ENCODE measurements at regions not wholly inside any gene's neighbourhood (a gene's known extent, or its start where the extent isn't known, plus 50 kb on each side); places are given as distances from the start of the nearest gene placed in this dataset.
A peak's percentile ranks its signal among the peaks of the same experiment; 100 is the strongest.
"Not testable (repeated sequence)": the region's sequence is repeated elsewhere in the genome, so short reads cannot be mapped to it uniquely, and the experiment has no call there.

DNA sequence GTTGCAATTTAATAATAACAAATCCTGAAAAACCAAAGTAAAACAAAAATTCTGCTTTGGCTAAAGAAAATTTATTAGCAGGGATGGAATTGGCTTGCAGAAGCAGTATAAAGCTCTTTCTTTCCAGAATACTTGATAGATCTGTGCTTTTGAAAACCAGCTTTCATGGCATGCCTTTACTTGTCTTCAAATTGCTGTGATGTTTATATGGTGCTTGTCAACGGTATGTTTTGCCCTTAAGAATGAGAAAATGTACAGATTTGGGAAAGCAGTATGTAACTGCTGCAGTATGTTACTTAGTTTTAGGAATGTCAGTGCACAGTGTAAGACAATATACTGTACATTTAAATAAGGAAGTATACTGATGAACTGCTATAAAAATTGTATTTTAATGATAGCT is 120.8 kb upstream of the PCDH20 start:
- peak overlapping the region; percentile 24; the same call in 1 of the 2 replicates for H2AFZ ChIP-seq (ENCODE audit: low read depth, low read length)
- H3K9ac ChIP-seq (ENCODE audit: low read length) = no peak overlapping the region
- no peaks in the 10 kb centered on the region for H3K36me3 ChIP-seq (replicated peaks; ENCODE audit: low read depth, low read length)
- no peak overlapping the region for H3K4me2 ChIP-seq (ENCODE audit: low read length)
- no peaks in the 10 kb centered on the region for H3K9me3 ChIP-seq (ENCODE audit: insufficient read depth, low read length)
- no peaks in the 10 kb centered on the region for H4K20me1 ChIP-seq (ENCODE audit: insufficient read depth, low read length)
- no peak overlapping the region for H3K27ac ChIP-seq (ENCODE audit: low read length)
- no peaks in the 10 kb centered on the region for H3K27me3 ChIP-seq (ENCODE audit: low read depth, low read length)
- H3K4me1 ChIP-seq (ENCODE audit: low read length) = peaks cover 8% of the 10 kb centered on the region
- H3K4me3 ChIP-seq (ENCODE audit: low read length) = no peak overlapping the region
- H3K79me2 ChIP-seq (ENCODE audit: low read length) = no peaks in the 10 kb centered on the region
- TF ChIP-seq, protein P1, sequence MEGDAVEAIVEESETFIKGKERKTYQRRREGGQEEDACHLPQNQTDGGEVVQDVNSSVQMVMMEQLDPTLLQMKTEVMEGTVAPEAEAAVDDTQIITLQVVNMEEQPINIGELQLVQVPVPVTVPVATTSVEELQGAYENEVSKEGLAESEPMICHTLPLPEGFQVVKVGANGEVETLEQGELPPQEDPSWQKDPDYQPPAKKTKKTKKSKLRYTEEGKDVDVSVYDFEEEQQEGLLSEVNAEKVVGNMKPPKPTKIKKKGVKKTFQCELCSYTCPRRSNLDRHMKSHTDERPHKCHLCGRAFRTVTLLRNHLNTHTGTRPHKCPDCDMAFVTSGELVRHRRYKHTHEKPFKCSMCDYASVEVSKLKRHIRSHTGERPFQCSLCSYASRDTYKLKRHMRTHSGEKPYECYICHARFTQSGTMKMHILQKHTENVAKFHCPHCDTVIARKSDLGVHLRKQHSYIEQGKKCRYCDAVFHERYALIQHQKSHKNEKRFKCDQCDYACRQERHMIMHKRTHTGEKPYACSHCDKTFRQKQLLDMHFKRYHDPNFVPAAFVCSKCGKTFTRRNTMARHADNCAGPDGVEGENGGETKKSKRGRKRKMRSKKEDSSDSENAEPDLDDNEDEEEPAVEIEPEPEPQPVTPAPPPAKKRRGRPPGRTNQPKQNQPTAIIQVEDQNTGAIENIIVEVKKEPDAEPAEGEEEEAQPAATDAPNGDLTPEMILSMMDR (IDR thresholded peaks at IDR 0.05; ENCODE audit: low read depth, low read length) = no peak
- TF ChIP-seq EZH2phosphoT487 (IDR thresholded peaks at IDR 0.05; ENCODE audit: low read depth) = no peak

- H3K4me2 ChIP-seq (ENCODE audit: low read length) = peak overlapping the region; percentile 36
- H3K27me3 ChIP-seq (ENCODE audit: low read depth, low read length) = no peaks in the 10 kb centered on the region
- TF ChIP-seq, protein P1 (IDR thresholded peaks at IDR 0.05; ENCODE audit: low read depth, low read length) = no peak
- TF ChIP-seq EZH2phosphoT487 (IDR thresholded peaks at IDR 0.05; ENCODE audit: low read depth) = no peak
- H3K4me1 ChIP-seq (ENCODE audit: low read length) = peaks cover 13% of the 10 kb centered on the region
- H3K36me3 ChIP-seq (replicated peaks; ENCODE audit: low read depth, low read length) = no peaks in the 10 kb centered on the region
- H2AFZ ChIP-seq (ENCODE audit: low read depth, low read length) = 0 out of 2 replicates have a peak overlapping the region, but pooled peaks have one; percentile 23
- no peaks in the 10 kb centered on the region for H3K79me2 ChIP-seq (ENCODE audit: low read length)
- no peak overlapping the region for H3K27ac ChIP-seq (ENCODE audit: low read length)
- H3K9me3 ChIP-seq (ENCODE audit: insufficient read depth, low read length) = no peaks in the 10 kb centered on the region
- H3K4me3 ChIP-seq (ENCODE audit: low read length) = peak overlapping the region; percentile 15
- H4K20me1 ChIP-seq (ENCODE audit: insufficient read depth, low read length) = no peaks in the 10 kb centered on the region
- no peak overlapping the region for H3K9ac ChIP-seq (ENCODE audit: low read length)
Measured at GRCh38 chr13:61531383-61532065, 115.9 kb upstream of the PCDH20 start.

GRCh38 chr13:61519214-61519613 is 103.6 kb upstream of the PCDH20 start:
- not testable (repeated sequence) for H3K36me3 ChIP-seq (replicated peaks; ENCODE audit: low read depth, low read length); H3K9ac ChIP-seq (ENCODE audit: low read length); H3K4me2 ChIP-seq (ENCODE audit: low read length); H3K27ac ChIP-seq (ENCODE audit: low read length); H3K9me3 ChIP-seq (ENCODE audit: insufficient read depth, low read length); H3K4me3 ChIP-seq (ENCODE audit: low read length); H4K20me1 ChIP-seq (ENCODE audit: insufficient read depth, low read length); H3K79me2 ChIP-seq (ENCODE audit: low read length); H3K4me1 ChIP-seq (ENCODE audit: low read length); H2AFZ ChIP-seq (ENCODE audit: low read depth, low read length); H3K27me3 ChIP-seq (ENCODE audit: low read depth, low read length)

DNA sequence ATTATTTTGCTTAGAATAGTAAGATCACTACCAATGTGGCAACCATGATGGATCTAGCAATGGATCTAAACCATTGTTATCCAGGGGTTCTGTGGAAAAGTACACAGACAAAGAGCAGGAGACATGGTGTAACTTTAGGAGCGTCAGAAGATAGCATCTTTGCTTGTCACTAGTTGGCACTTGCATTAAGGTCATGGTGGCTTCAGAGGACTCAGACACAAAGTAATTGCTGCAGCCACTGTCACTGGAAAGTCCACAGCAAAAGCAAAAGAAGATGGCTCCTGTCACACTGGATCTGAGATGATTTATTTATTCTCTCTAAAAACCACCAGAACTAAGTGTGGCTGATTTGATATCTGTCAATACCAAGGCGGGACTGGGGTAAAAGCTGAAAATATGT is 93.3 kb upstream of the PCDH20 start:
- no peaks in the 10 kb centered on the region for H3K9me3 ChIP-seq (ENCODE audit: insufficient read depth, low read length)
- no peaks in the 10 kb centered on the region for H3K4me1 ChIP-seq (ENCODE audit: low read length)
- no peak overlapping the region for H3K9ac ChIP-seq (ENCODE audit: low read length)
- no peak overlapping the region for H3K4me3 ChIP-seq (ENCODE audit: low read length)
- H3K79me2 ChIP-seq (ENCODE audit: low read length) = no peaks in the 10 kb centered on the region
- H3K4me2 ChIP-seq (ENCODE audit: low read length) = no peak overlapping the region
- no peaks in the 10 kb centered on the region for H3K36me3 ChIP-seq (replicated peaks; ENCODE audit: low read depth, low read length)
- no peak for TF ChIP-seq EZH2phosphoT487 (IDR thresholded peaks at IDR 0.05; ENCODE audit: low read depth)
- TF ChIP-seq, protein P1 (IDR thresholded peaks at IDR 0.05; ENCODE audit: low read depth, low read length) = no peak
- H2AFZ ChIP-seq (ENCODE audit: low read depth, low read length) = peak overlapping the region; percentile 41; the same call in 1 of the 2 replicates
- H3K27me3 ChIP-seq (ENCODE audit: low read depth, low read length) = no peaks in the 10 kb centered on the region
- H3K27ac ChIP-seq (ENCODE audit: low read length) = no peak overlapping the region
- no peaks in the 10 kb centered on the region for H4K20me1 ChIP-seq (ENCODE audit: insufficient read depth, low read length)
